ENCODE measurements at regions not wholly inside any gene's neighbourhood (a gene's known extent, or its start where the extent isn't known, plus 50 kb on each side); places are given as distances from the start of the nearest gene placed in this dataset.
"Not testable (repeated sequence)": the region's sequence is repeated elsewhere in the genome, so short reads cannot be mapped to it uniquely, and the experiment has no call there.

- no peak for TF ChIP-seq CTCF (IDR thresholded peaks at IDR 0.05; ENCODE audit: low read length, missing control alignments)
- DNase-seq (ENCODE audit: low read depth) = peak; percentile 7
- no peak overlapping the region for H3K4me3 ChIP-seq (replicated peaks; ENCODE audit: low read depth, low read length)
Measured at GRCh38 chr3:8070011-8070410, 431.6 kb upstream of the LMCD1 start.

- not testable (repeated sequence) for DNase-seq (ENCODE audit: low read depth); H3K4me3 ChIP-seq (replicated peaks; ENCODE audit: low read depth, low read length)
Measured at GRCh38 chr3:8074740-8075139, 426.9 kb upstream of the LMCD1 start.

- DNase-seq (ENCODE audit: low read depth) = no peak
- no peak for TF ChIP-seq CTCF (IDR thresholded peaks at IDR 0.05; ENCODE audit: low read length, missing control alignments)
- no peak overlapping the region for H3K4me3 ChIP-seq (replicated peaks; ENCODE audit: low read depth, low read length)
Measured at GRCh38 chr3:8077126-8077525, 424.5 kb upstream of the LMCD1 start.

GRCh38 chr3:8080464-8080863 lies 421.2 kb upstream of the LMCD1 start:
- DNase-seq (ENCODE audit: low read depth) = no peak
- no peak for TF ChIP-seq CTCF (IDR thresholded peaks at IDR 0.05; ENCODE audit: low read length, missing control alignments)
- no peak overlapping the region for H3K4me3 ChIP-seq (replicated peaks; ENCODE audit: low read depth, low read length)

GRCh38 chr3:8085498-8085897 lies 416.1 kb upstream of the LMCD1 start:
- no peak for DNase-seq (ENCODE audit: low read depth)
- H3K4me3 ChIP-seq (replicated peaks; ENCODE audit: low read depth, low read length) = no peak overlapping the region
- TF ChIP-seq CTCF (IDR thresholded peaks at IDR 0.05; ENCODE audit: low read length, missing control alignments) = no peak

GRCh38 chr3:8087951-8088350 lies 413.7 kb upstream of the LMCD1 start:
- DNase-seq (ENCODE audit: low read depth) = no peak
- TF ChIP-seq CTCF (IDR thresholded peaks at IDR 0.05; ENCODE audit: low read length, missing control alignments) = no peak

GRCh38 chr3:8094415-8094814 lies 407.2 kb upstream of the LMCD1 start:
- DNase-seq (ENCODE audit: low read depth) = no peak
- H3K4me3 ChIP-seq (replicated peaks; ENCODE audit: low read depth, low read length) = no peak overlapping the region
- TF ChIP-seq CTCF (IDR thresholded peaks at IDR 0.05; ENCODE audit: low read length, missing control alignments) = no peak

More at GRCh38 chr3:8087951-8088350, 413.7 kb upstream of the LMCD1 start:
- H3K4me3 ChIP-seq (replicated peaks; ENCODE audit: low read depth, low read length) = no peak overlapping the region

- TF ChIP-seq CTCF (IDR thresholded peaks at IDR 0.05; ENCODE audit: low read length, missing control alignments) = no peak
- no peak overlapping the region for H3K4me3 ChIP-seq (replicated peaks; ENCODE audit: low read depth, low read length)
- no peak for DNase-seq (ENCODE audit: low read depth)
Measured at GRCh38 chr3:8095724-8096123, 405.9 kb upstream of the LMCD1 start.
